IMR-90 (cell line): ENCODE measurements at regions not wholly inside any gene's neighbourhood (a gene's known extent, or its start where the extent isn't known, plus 50 kb on each side); places are given as distances from the start of the nearest gene placed in this dataset.

Experiments
- ATAC-seq: fragments of 200-7000 bp; cut with Tn5 transposase; 2 replicates; pipeline ENCODE4 v1.9.1; 2020; ENCODE audit warnings: low read depth, mild to moderate bottlenecking, moderate library complexity
- BruUV-seq: library from RNA; stranded (reverse); fragments of 400-500 nt; replicated peaks from 2 replicates; lab custom pipeline; 2021; lab: Mats Ljungman, UMichigan
- CTCF ChIA-PET: fragments of 300-600 bp; formaldehyde crosslinking; extraction: SDS; loops from one replicate; lab custom pipeline; 2021; ENCODE audit warnings: antibody characterized with exemption; lab: Yijun Ruan, JAX
- POLR2A ChIA-PET: fragments of 300-600 bp; sonication (Branson Sonifier 250); formaldehyde crosslinking; loops from one replicate; lab custom pipeline; 2022; ENCODE audit warnings: antibody characterized with exemption; ENCODE audit not compliant: unreplicated experiment; lab: Charles Lee
- DNase-seq: peaks from one replicate; pipeline ENCODE4 v3.0.0; 2013
- H2AFZ ChIP-seq: replicated peaks from 2 replicates; pipeline ENCODE3; 2013; ENCODE audit warnings: low read length, mild to moderate bottlenecking; ENCODE audit not compliant: poor library complexity
- H2AK5ac ChIP-seq: 2 replicates; pipeline ENCODE4 v1.6.1; 2013; ENCODE audit warnings: low read depth, low read length, inconsistent platforms
- H2AK9ac ChIP-seq: replicated peaks from 2 replicates; pipeline ENCODE3; 2013; ENCODE audit warnings: mild to moderate bottlenecking, low read depth, low read length, moderate library complexity; ENCODE audit not compliant: poor library complexity
- H2BK120ac ChIP-seq: 2 replicates; pipeline ENCODE4 v1.6.1; 2013; ENCODE audit warnings: low read depth, low read length, inconsistent platforms
- H2BK15ac ChIP-seq: 3 replicates; pipeline ENCODE4 v1.6.1; 2013; ENCODE audit warnings: low read depth, low read length, inconsistent platforms
- H2BK20ac ChIP-seq: 2 replicates; pipeline ENCODE4 v1.6.1; 2013; ENCODE audit warnings: low read depth, mild to moderate bottlenecking, inconsistent platforms, low read length, moderate library complexity
- H2BK5ac ChIP-seq: 2 replicates; pipeline ENCODE4 v1.6.1; 2013; ENCODE audit warnings: mild to moderate bottlenecking, low read depth, low read length, inconsistent platforms; ENCODE audit not compliant: poor library complexity, severe bottlenecking
- H3K14ac ChIP-seq: replicated peaks from 2 replicates; pipeline ENCODE4 v1.6.1; 2013; ENCODE audit warnings: low read depth, low read length, inconsistent platforms
- H3K18ac ChIP-seq: 2 replicates; pipeline ENCODE4 v1.6.1; 2013; ENCODE audit warnings: low read depth, low read length, control low read depth
- H3K23ac ChIP-seq: 2 replicates; pipeline ENCODE4 v1.6.1; 2013; ENCODE audit warnings: low read depth, low read length, inconsistent platforms
- H3K27ac ChIP-seq: 2 replicates; pipeline ENCODE4 v1.5.1; 2013; ENCODE audit warnings: mild to moderate bottlenecking, control low read depth, low read length; ENCODE audit not compliant: insufficient read depth
- H3K27me3 ChIP-seq: 2 replicates; pipeline ENCODE4 v1.6.1; 2013; ENCODE audit warnings: low read length; ENCODE audit not compliant: control insufficient read depth, insufficient read depth
- H3K36me3 ChIP-seq: 2 replicates; pipeline ENCODE4 v1.6.1; 2013; ENCODE audit warnings: low read length, mixed read lengths; ENCODE audit not compliant: control insufficient read depth, insufficient read depth
- H3K4ac ChIP-seq: 2 replicates; pipeline ENCODE4 v1.6.1; 2013; ENCODE audit warnings: low read depth, low read length, inconsistent platforms
- H3K4me1 ChIP-seq: 2 replicates; pipeline ENCODE4 v1.6.1; 2013; ENCODE audit warnings: low read length, mixed read lengths; ENCODE audit not compliant: control insufficient read depth, insufficient read depth
- H3K4me2 ChIP-seq: 2 replicates; pipeline ENCODE4 v1.6.1; 2013; ENCODE audit warnings: low read depth, mild to moderate bottlenecking, control low read depth, low read length, moderate library complexity
- H3K4me3 ChIP-seq: 2 replicates; pipeline ENCODE4 v1.5.1; 2013; ENCODE audit warnings: low read depth, mild to moderate bottlenecking, control low read depth, low read length, moderate library complexity; ENCODE audit not compliant: insufficient read depth
- H3K56ac ChIP-seq: 2 replicates; pipeline ENCODE4 v1.6.1; 2013; ENCODE audit warnings: low read length, inconsistent platforms; ENCODE audit not compliant: insufficient read depth; ENCODE audit errors: extremely low read depth
- H3K79me1 ChIP-seq, 2 experiments: 2 replicates each; pipeline ENCODE4 v1.6.1; 2013; ENCODE audit warnings: low read length in 2 of 2, inconsistent platforms in 1 of 2, low read depth in 1 of 2
- H3K9ac ChIP-seq: 2 replicates; pipeline ENCODE4 v1.6.1; 2013; ENCODE audit warnings: low read depth, low read length, control low read depth
- H3K9me1 ChIP-seq: 2 replicates; pipeline ENCODE4 v1.6.1; 2013; ENCODE audit warnings: low read length, inconsistent platforms; ENCODE audit not compliant: insufficient read depth
- H3K9me3 ChIP-seq: 2 replicates; pipeline ENCODE4 v1.6.1; 2013; ENCODE audit warnings: low read length; ENCODE audit not compliant: control insufficient read depth, insufficient read depth
- H4K20me1 ChIP-seq: 2 replicates; pipeline ENCODE4 v1.6.1; 2013; ENCODE audit warnings: low read length, inconsistent platforms; ENCODE audit not compliant: insufficient read depth
- H4K5ac ChIP-seq: 2 replicates; pipeline ENCODE4 v1.6.1; 2013; ENCODE audit warnings: mild to moderate bottlenecking, low read depth, low read length, control low read depth
- H4K8ac ChIP-seq, 2 experiments: 2 replicates each; pipeline ENCODE4 v1.6.1; 2013; ENCODE audit warnings: low read depth in 2 of 2, low read length in 2 of 2, control low read depth in 1 of 2, inconsistent platforms in 1 of 2
- H4K91ac ChIP-seq: 2 replicates; pipeline ENCODE4 v1.6.1; 2013; ENCODE audit warnings: low read depth, low read length, inconsistent platforms; ENCODE audit not compliant: insufficient read depth
- CTCF ChIP-seq: conservative IDR thresholded peaks from 2 replicates; pipeline ENCODE4 v1.5.1; 2012; ENCODE audit warnings: mild to moderate bottlenecking, low read depth, low read length, improper control_type of control experiment
- FOS ChIP-seq: fragments of 150-350 bp; IDR thresholded peaks from 2 replicates; pipeline ENCODE4 v1.6.1; 2016; ENCODE audit warnings: low read depth, low read length
- MXI1 ChIP-seq: IDR thresholded peaks from 2 replicates; pipeline ENCODE4 v1.6.1; 2012; ENCODE audit warnings: low read depth, mild to moderate bottlenecking, low read length, moderate library complexity, borderline replicate concordance
- POLR2A ChIP-seq: IDR thresholded peaks from 2 replicates; pipeline ENCODE4 v1.6.1; 2012; ENCODE audit warnings: mild to moderate bottlenecking, low read depth, low read length
- RAD21 ChIP-seq: IDR thresholded peaks from 2 replicates; pipeline ENCODE4 v1.6.1; 2012; ENCODE audit warnings: low read length, improper control_type of control experiment
- SMC3 ChIP-seq: fragments of 150-350 bp; IDR thresholded peaks from 2 replicates; pipeline ENCODE4 v1.6.1; 2016; ENCODE audit warnings: low read depth, mild to moderate bottlenecking, antibody characterized with exemption, low read length, moderate library complexity
- WGBS, 2 experiments: methylation state at CpG; one replicate each; pipeline versions ENCODE4 v1.1.5 to v1.1.7; 2013; ENCODE audit warnings: missing lambda C conversion rate in 2 of 2; ENCODE audit not compliant: insufficient read length in 1 of 2; ENCODE audit errors: extremely low coverage in 2 of 2; 5-methylcytosine and 5-hydroxymethylcytosine counted together
- dilution Hi-C: fragments of 300-500 bp; cut with HindIII; formaldehyde crosslinking; loops from one replicate; pipeline ENCODE4 v1.14.3; 2018; ENCODE audit warnings: low sequenced_read_pairs; ENCODE audit not compliant: unreplicated experiment
- in situ Hi-C: fragments of 300-500 bp; cut with MboI; formaldehyde crosslinking; loops from 3 replicates; pipeline ENCODE4 v1.14.3; 2019; ENCODE audit warnings: low sequenced_read_pairs, inconsistent platforms, mixed read lengths
- intact Hi-C: fragments of 100-400 bp; cut with micrococcal nuclease; formaldehyde crosslinking; loops from 2 replicates; pipeline ENCODE4 v1.10.0; 2022

- no peak overlapping the region for H2BK5ac ChIP-seq
- no peak overlapping the region for H3K4me2 ChIP-seq
- POLR2A ChIA-PET: no interaction called here
- no peak overlapping the region for H3K23ac ChIP-seq
- H3K36me3 ChIP-seq: no peaks in the 10 kb centered on the region
- no peaks in the 10 kb centered on the region for H3K9me1 ChIP-seq
- no peak overlapping the region for H3K9ac ChIP-seq
- no peak overlapping the region for H3K4me3 ChIP-seq
- no peak overlapping the region for H2BK15ac ChIP-seq
- intact Hi-C loops: no loop called here
- no peak overlapping the region for H3K4ac ChIP-seq
- BruUV-seq: no TSS peak
- no peak overlapping the region for H2AK9ac ChIP-seq
- no peak overlapping the region for H4K91ac ChIP-seq
- CTCF ChIA-PET: no interaction called here
- no peak overlapping the region for H3K18ac ChIP-seq
- no peak overlapping the region for H2AK5ac ChIP-seq
- H3K27me3 ChIP-seq: no peaks in the 10 kb centered on the region
- H3K9me3 ChIP-seq: no peaks in the 10 kb centered on the region; the same call in 1 of the 2 replicates
- ATAC-seq (no peak), DNase-seq (no peak)
- dilution Hi-C loops: no loop called here
- no peak overlapping the region for H3K56ac ChIP-seq
- H3K79me1 ChIP-seq: no peaks in the 10 kb centered on the region
- no peak overlapping the region for H3K27ac ChIP-seq
- H2BK20ac ChIP-seq: no peak overlapping the region
- H2AFZ ChIP-seq: no peak overlapping the region
- no peak overlapping the region for H4K8ac ChIP-seq
- no CpG with 5 or more reads among the region's 3 CpGs for WGBS, 2 experiments
- in situ Hi-C loops: no loop called here
- H2BK120ac ChIP-seq: no peak overlapping the region
- H4K5ac ChIP-seq: no peak overlapping the region
- TF ChIP-seq RAD21: no peak
- no peak for TF ChIP-seq POLR2A
- TF ChIP-seq FOS: no peak
- peak; percentile 22; the same call in 1 of the 2 replicates for TF ChIP-seq SMC3
- TF ChIP-seq MXI1: no peak
- peak; percentile 39 for TF ChIP-seq CTCF
- no peak overlapping the region for H3K14ac ChIP-seq
- H4K20me1 ChIP-seq: no peaks in the 10 kb centered on the region
- H3K4me1 ChIP-seq: no peaks in the 10 kb centered on the region
Observed at GRCh38 chr10:84008878-84009277, 130.4 kb upstream of the GHITM start.
